Putamen (tissue), 1 donor: ENCODE measurements at regions not wholly inside any gene's neighbourhood (a gene's known extent, or its start where the extent isn't known, plus 50 kb on each side); places are given as distances from the start of the nearest gene placed in this dataset.

Source experiments
- DNase-seq: peaks from one replicate; pipeline ENCODE4 v3.0.0-alpha.2; 2016; ENCODE audit warnings: low spot score

DNA sequence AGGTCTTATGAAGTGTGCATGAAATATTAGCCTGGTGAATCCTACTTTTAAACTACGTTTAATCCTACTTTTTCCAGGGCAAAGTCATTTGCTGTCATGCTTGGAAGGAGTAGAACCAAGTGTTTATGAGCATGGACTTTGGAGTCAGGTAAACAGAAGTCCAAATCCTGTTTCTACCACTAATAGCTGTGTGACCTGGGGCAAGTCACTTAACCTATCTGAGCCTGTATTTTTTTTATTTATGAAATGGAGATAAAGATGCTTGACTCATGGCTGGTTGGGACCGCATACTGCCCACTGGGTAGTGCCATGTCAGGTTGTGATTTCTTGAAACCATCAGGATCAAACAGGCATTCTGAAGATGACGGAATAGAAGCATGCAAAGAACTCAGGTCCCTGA, 249.6 kb downstream of the BAMBI start:
- DNase-seq: no peak

DNA sequence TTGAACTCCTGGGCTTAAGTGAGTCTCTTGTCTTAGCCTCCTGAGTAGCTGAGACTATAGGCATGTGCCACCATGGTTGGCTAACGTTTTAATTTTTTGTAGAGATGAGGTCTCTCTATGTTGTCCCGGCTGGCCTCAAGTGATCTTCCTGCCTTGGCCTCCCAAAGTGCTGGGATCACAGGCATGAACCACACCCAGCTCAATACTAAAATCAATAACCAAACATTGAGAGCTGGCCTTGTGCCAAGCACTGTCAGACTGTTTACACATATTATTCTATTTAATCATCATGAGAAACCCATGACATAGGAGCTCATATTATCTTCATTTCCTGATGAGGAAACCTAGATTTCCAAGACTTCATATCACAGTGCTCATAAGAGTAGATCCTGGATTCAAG, 251.2 kb downstream of the BAMBI start:
- no peak for DNase-seq

GRCh38 chr10:28929942-28930341, 252.6 kb downstream of the BAMBI start:
- no peak for DNase-seq

GRCh38 chr10:28930514-28931495, 253.5 kb downstream of the BAMBI start:
- peak; percentile 15 for DNase-seq

DNA sequence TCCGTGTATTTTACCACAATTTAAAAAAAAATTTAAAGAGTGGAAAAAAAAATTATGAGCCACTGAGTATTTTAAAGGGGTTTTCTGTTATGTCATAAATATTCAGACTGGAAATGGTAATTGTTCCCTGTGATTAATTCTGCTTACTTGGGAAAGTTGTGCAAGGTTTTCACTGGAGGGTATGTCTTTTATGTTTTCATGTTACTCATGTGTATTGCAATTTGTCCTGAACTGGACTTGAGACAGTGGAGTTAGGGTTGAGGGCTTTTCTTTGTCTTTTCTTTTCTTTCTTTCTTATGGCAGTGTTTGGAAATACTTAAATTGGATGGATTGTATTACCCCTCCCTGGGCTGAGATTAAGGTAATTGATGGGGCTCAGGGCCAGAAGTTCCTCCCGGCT, 257.7 kb downstream of the BAMBI start:
- no peak for DNase-seq

GRCh38 chr10:28937959-28938358, 260.6 kb downstream of the BAMBI start:
- no peak for DNase-seq

DNA sequence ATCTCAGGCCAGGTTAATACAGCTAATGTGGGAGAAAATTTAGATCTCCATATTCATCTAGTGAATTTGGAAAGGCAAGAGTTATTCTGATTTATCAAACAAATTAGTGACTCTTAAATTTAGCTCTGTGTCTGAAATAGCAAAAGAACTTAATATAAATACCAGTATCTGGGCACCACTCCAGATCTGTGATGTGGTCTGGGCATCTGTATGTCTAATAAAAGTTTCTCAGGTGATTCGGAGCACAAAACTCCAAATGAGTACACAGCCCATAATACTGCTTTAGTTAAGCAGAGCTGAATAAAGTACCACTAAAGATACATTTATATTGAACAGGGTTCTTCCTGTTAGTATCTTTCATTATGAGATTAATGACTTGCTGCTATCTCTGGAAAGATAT, 261.4 kb downstream of the BAMBI start:
- no peak for DNase-seq

DNA sequence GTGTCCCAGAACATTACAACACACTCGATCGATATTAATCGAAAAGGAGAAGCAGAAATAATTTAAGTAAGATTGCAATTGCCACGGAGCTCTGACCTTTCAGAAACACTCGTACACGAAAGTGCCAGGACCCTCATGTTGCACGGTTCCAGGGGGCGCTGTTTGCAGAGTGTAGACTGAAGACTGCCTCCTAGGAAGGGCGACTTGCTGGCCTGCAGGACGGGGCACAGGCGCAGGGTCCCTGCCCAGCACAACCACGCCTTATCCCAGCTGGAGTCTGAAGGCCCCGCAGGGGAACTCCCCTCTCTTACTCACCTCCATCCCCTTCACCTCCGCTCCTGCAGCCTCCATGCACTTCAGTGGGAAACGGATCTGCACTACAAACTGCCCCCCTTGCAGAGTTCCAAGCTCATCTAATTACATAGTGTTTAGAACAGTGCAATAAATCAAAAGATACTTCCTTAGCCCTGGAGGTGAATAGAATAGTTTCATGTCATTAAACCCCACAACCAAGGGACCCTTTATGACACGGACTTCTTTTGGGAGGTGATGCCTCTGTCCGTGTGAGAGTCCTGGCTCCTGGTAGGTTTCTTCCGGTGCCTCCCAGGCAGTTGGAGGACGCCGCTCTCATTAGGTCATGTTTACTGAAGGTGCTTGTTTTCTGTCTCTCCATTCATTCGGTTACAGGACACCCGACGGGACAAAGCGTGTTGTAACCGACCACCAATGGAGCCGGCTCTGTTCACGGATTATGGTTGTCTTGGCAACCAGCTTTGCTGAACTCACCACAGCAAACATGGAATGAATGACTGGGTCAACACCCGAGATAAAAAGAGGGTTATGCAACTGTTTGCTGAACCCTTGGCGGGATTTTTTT, 262.2 kb downstream of the BAMBI start:
- DNase-seq: no peak

- DNase-seq: no peak
Observed at GRCh38 chr10:28940158-28940888, 263.0 kb downstream of the BAMBI start.

GRCh38 chr10:28942012-28942411, 264.7 kb downstream of the BAMBI start:
- no peak for DNase-seq

DNA sequence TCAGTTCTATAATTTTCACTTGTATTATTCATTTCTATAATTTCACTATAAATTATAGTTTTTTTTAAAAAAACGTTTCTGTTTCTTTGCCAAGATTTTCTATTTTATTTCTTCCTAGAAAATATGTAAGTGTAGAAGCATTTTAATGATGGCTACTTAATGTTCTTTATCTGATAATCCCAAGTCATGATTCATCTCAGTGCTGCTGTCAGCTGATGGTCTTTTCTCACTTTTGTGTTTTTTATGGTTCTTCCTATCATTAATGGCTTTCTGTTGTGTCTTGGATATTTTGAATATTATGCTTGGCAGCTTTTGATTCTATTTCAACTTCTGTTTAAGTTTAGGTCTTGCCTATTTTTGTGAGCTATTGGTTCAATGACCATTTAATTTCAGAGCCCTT, 268.6 kb downstream of the BAMBI start:
- DNase-seq: no peak

DNA sequence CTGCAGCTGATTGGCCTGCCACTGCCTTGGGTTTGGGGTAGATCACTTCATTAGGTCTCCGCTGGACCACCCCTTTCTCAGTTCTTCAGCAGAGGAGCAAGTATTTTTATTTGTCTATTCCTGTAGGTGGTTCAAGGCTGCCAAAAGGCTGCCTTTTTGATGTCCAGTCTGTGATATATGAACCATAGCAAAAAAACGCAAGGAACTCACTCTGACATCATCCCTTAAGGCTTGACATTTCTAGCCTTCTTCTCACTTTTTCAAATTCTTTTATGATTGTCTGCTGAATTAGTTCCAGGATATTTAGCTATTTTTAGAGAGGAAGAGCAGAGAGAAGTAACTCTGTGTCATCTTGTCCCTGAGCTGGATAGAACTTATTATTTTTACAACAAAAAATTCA, 269.2 kb downstream of the BAMBI start:
- DNase-seq: no peak

GRCh38 chr10:28947171-28947570, 269.9 kb downstream of the BAMBI start:
- DNase-seq: no peak

DNA sequence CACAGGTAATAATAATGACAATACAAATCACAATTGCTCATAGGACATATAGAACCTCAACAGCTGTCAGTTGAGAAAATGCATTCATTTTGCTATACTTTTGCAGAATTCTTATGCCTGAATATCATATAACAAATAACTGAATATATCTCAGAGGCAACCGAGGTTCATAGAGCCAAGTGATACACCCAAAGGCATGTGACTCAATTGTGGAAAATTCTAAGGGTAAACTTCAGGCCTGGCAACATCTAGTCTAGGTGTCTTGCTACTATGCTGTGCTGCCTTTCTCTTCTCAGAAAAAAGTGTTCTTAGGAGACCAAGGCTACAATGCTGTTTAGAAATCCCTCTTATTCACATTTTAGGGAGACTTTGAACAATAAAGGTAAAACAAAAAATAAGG, 270.7 kb downstream of the BAMBI start:
- no peak for DNase-seq

DNA sequence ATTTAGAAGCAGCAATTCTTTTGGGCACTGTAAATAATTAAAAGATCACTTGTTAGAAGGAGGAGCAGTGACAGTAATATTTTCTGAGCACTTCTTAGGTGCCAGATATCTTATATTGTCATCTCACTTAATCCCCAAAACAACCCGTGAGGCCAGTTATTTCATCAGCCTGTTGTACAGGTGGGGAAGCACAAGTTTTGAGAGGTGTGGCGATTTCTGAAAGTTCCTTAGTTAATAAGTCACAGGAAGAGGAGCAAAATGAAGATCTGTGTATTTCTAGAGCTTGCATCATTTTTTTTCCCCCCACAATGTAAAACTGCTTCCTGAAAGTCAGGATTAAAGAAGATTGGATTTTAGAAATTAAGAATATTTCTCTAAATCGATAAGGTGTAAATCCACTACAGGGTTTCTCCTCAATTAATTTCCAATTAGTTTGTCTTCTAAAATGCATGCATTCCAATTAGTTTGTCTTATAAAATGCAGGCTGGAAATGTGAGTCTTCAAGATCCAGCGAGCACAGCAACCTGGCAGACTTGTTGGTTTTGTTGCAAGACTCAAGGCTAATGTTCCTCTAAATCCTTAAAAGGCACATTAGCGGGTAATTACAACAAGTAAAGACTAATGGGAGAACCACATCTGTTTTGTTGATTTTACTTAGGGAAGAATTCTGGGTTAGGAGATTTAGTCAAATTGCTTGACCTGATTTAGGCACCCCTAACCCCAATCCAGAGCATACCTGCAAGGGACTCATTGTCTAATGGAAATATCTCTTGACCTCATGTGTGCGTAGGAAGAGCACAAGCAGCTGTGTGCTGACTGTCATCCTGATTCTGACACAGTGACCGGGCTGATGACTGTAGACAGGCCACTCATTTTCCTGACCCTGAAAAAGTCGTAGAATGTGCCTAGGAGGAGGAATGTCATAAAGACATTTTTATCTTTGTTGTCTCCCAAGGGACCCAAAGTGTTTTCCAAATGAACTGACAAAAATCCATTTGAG, 272.0 kb downstream of the BAMBI start:
- DNase-seq: no peak

- DNase-seq: no peak
Observed at GRCh38 chr10:28951484-28951883, 274.2 kb downstream of the BAMBI start.

DNA sequence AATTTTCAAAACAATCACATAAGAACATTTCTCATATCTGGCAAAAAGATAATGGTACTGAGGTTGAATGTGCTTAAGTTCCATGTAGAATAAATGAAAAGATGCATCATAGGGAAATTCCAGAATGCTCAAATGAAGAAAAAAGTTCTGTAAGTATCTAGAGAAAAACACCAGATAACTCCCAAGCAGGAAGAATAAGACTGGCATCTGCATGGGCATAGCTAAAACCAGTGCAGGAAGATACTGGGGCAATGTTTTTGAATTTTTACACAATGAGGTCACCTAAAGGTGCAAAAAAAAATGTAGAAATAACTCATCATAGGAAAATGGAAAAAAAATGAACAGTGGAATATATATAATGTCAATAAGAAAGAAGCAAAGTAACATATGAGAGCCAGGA, 275.2 kb downstream of the BAMBI start:
- DNase-seq: no peak

DNA sequence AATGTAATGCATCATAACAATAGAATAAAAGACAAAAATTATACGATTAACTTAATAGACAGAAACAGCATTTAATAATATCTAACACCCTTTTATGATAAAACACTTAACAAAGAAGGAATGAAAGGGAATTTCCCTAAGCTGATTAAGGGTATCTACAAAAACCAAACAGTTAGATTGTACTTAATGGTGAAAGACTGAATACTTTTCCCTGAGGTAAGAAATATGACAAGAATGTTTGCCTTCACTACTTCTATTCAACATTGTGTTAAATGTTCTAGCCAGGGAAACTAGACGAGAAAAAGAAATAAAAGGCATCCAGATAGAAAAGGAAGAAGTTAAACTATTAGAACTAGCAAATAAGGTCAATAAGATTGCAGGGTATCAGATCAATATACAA, 276.9 kb downstream of the BAMBI start:
- no peak for DNase-seq

GRCh38 chr10:28958468-28958867, 281.1 kb downstream of the BAMBI start:
- no peak for DNase-seq

GRCh38 chr10:28959850-28960501, 282.7 kb downstream of the BAMBI start:
- peak; percentile 23 for DNase-seq
